NOMO-1 treated with dmso at 0.1 percent for 144 hours (cell line): ENCODE measurements at regions not wholly inside any gene's neighbourhood (a gene's known extent, or its start where the extent isn't known, plus 50 kb on each side); places are given as distances from the start of the nearest gene placed in this dataset.
"Not testable (repeated sequence)": the region's sequence is repeated elsewhere in the genome, so short reads cannot be mapped to it uniquely, and the experiment has no call there.

Source experiments
- DNase-seq: peaks from one replicate; lab custom pipeline; 2025; ENCODE audit not compliant: unreplicated experiment; lab: John Stamatoyannopoulos, UW

- DNase-seq: no peak
Observed at GRCh38 chr9:81083854-81084512, 605.4 kb downstream of the TLE1 start.

- no peak for DNase-seq
Observed at GRCh38 chr9:81083067-81083466, 606.3 kb downstream of the TLE1 start.

GRCh38 chr9:81082221-81082620, 607.1 kb downstream of the TLE1 start:
- no peak for DNase-seq

- DNase-seq: no peak
Observed at GRCh38 chr9:81080900-81081299, 608.4 kb downstream of the TLE1 start.

GRCh38 chr9:81080185-81080584, 609.2 kb downstream of the TLE1 start:
- no peak for DNase-seq

- no peak for DNase-seq
Observed at GRCh38 chr9:81079055-81079454, 610.3 kb downstream of the TLE1 start.

- DNase-seq: no peak
Observed at GRCh38 chr9:81078555-81078954, 610.8 kb downstream of the TLE1 start.

GRCh38 chr9:81077572-81077971, 611.8 kb downstream of the TLE1 start:
- no peak for DNase-seq

GRCh38 chr9:81076131-81076530, 613.2 kb downstream of the TLE1 start:
- DNase-seq: no peak

- no peak for DNase-seq
Observed at GRCh38 chr9:81074221-81074620, 615.1 kb downstream of the TLE1 start.

- no peak for DNase-seq
Observed at GRCh38 chr9:81073821-81074220, 615.5 kb downstream of the TLE1 start.

- DNase-seq: no peak
Observed at GRCh38 chr9:81072758-81073157, 616.6 kb downstream of the TLE1 start.

GRCh38 chr9:81071108-81071507, 618.2 kb downstream of the TLE1 start:
- DNase-seq: no peak

- no peak for DNase-seq
Observed at GRCh38 chr9:81070689-81071088, 618.7 kb downstream of the TLE1 start.

GRCh38 chr9:81069923-81070322, 619.4 kb downstream of the TLE1 start:
- DNase-seq: no peak

- no peak for DNase-seq
Observed at GRCh38 chr9:81069038-81069795, 620.1 kb downstream of the TLE1 start.

- DNase-seq: not testable (repeated sequence)
Observed at GRCh38 chr9:81062995-81063394, 626.4 kb downstream of the TLE1 start.

GRCh38 chr9:81058782-81059181, 630.6 kb downstream of the TLE1 start:
- no peak for DNase-seq

- no peak for DNase-seq
Observed at GRCh38 chr9:81053298-81054025, 635.9 kb downstream of the TLE1 start.

GRCh38 chr9:81052846-81053245, 636.5 kb downstream of the TLE1 start:
- no peak for DNase-seq

- no peak for DNase-seq
Observed at GRCh38 chr9:81047280-81047679, 642.1 kb downstream of the TLE1 start.

GRCh38 chr9:81045658-81046057, 643.7 kb downstream of the TLE1 start:
- DNase-seq: no peak
